ENCODE measurements at regions not wholly inside any gene's neighbourhood (a gene's known extent, or its start where the extent isn't known, plus 50 kb on each side); places are given as distances from the start of the nearest gene placed in this dataset.

GRCh38 chr7:29619848-29620555, 56.4 kb downstream of the PRR15 start (continued):
- TF ChIP-seq TCF12 (IDR thresholded peaks at IDR 0.05; ENCODE audit: low read depth, low read length) (no peak), USF2 (IDR thresholded peaks at IDR 0.05; ENCODE audit: low read length) (no peak), POLR2AphosphoS5 (IDR thresholded peaks at IDR 0.05; ENCODE audit: low read depth, low read length) (no peak), NANOG (IDR thresholded peaks at IDR 0.05; ENCODE audit: insufficient read depth, low read depth, low read length, poor library complexity, severe bottlenecking) (no peak), MAFK (IDR thresholded peaks at IDR 0.05; ENCODE audit: low read depth, low read length) (no peak), POU5F1 (IDR thresholded peaks at IDR 0.05; ENCODE audit: low read depth, low read length) (no peak), CBX5 (IDR thresholded peaks at IDR 0.05; ENCODE audit: low read depth, low read length) (no peak), KDM4A (IDR thresholded peaks at IDR 0.05; ENCODE audit: low read depth, low read length, severe bottlenecking) (no peak)
